ENCODE measurements at regions not wholly inside any gene's neighbourhood (a gene's known extent, or its start where the extent isn't known, plus 50 kb on each side); places are given as distances from the start of the nearest gene placed in this dataset.

- Mint-ChIP-seq H3K36me3 (ENCODE audit: low read depth, unreplicated experiment) (no peaks in the 10 kb centered on the region), H3K9me3 (ENCODE audit: unreplicated experiment) (no peaks in the 10 kb centered on the region), H3K4me1 (ENCODE audit: low read depth, unreplicated experiment) (peaks cover 7% of the 10 kb centered on the region), H3K27ac (ENCODE audit: unreplicated experiment) (no peak overlapping the region), H3K4me3 (ENCODE audit: unreplicated experiment) (no peak overlapping the region), H3K27me3 (ENCODE audit: low read depth, unreplicated experiment) (no peaks in the 10 kb centered on the region)
- no peak for DNase-seq (ENCODE audit: low read depth)
- Histone ChIP-seq H3K9me3 (ENCODE audit: insufficient read depth, low read depth, low read length) (no peaks in the 10 kb centered on the region), H3K4me3 (ENCODE audit: insufficient read depth, low read depth, low read length) (no peak overlapping the region), H3K27me3 (ENCODE audit: insufficient read depth, low read length) (no peaks in the 10 kb centered on the region), H2AFZ (ENCODE audit: low read depth, low read length) (no peak overlapping the region), H3K36me3 (ENCODE audit: insufficient read depth, low read length) (no peaks in the 10 kb centered on the region), H3K79me2 (ENCODE audit: insufficient read depth, low read length) (no peaks in the 10 kb centered on the region), H3K4me2 (ENCODE audit: low read length) (no peak overlapping the region), H4K20me1 (ENCODE audit: insufficient read depth, low read length) (no peaks in the 10 kb centered on the region), H3K4me1 (ENCODE audit: insufficient read depth, low read length) (no peaks in the 10 kb centered on the region), H3K9ac (ENCODE audit: low read length) (no peak overlapping the region), H3K27ac (ENCODE audit: low read depth, low read length) (no peak overlapping the region)
- FAIRE-seq: no peak
- TF ChIP-seq EZH2 (IDR thresholded peaks at IDR 0.05; ENCODE audit: insufficient read depth, low read length): no peak
- TF ChIP-seq, protein P1, sequence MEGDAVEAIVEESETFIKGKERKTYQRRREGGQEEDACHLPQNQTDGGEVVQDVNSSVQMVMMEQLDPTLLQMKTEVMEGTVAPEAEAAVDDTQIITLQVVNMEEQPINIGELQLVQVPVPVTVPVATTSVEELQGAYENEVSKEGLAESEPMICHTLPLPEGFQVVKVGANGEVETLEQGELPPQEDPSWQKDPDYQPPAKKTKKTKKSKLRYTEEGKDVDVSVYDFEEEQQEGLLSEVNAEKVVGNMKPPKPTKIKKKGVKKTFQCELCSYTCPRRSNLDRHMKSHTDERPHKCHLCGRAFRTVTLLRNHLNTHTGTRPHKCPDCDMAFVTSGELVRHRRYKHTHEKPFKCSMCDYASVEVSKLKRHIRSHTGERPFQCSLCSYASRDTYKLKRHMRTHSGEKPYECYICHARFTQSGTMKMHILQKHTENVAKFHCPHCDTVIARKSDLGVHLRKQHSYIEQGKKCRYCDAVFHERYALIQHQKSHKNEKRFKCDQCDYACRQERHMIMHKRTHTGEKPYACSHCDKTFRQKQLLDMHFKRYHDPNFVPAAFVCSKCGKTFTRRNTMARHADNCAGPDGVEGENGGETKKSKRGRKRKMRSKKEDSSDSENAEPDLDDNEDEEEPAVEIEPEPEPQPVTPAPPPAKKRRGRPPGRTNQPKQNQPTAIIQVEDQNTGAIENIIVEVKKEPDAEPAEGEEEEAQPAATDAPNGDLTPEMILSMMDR (IDR thresholded peaks at IDR 0.05; ENCODE audit: insufficient read depth, low read depth, low read length): no peak
Observed at GRCh38 chr21:20789729-20790500, 208.3 kb upstream of the NCAM2 start.

GRCh38 chr21:20800106-20800505 lies 198.1 kb upstream of the NCAM2 start:
- no peaks in the 10 kb centered on the region for H3K9me3 ChIP-seq (ENCODE audit: insufficient read depth, low read depth, low read length)
- H3K36me3 Mint-ChIP-seq (ENCODE audit: low read depth, unreplicated experiment): no peaks in the 10 kb centered on the region

More at GRCh38 chr21:20800106-20800505, 198.1 kb upstream of the NCAM2 start:
- H3K79me2 ChIP-seq (ENCODE audit: insufficient read depth, low read length): no peaks in the 10 kb centered on the region
- Mint-ChIP-seq H3K27ac (ENCODE audit: unreplicated experiment) (no peak overlapping the region), H3K27me3 (ENCODE audit: low read depth, unreplicated experiment) (no peaks in the 10 kb centered on the region), H3K4me3 (ENCODE audit: unreplicated experiment) (no peak overlapping the region), H3K9me3 (ENCODE audit: unreplicated experiment) (no peaks in the 10 kb centered on the region), H3K4me1 (ENCODE audit: low read depth, unreplicated experiment) (no peaks in the 10 kb centered on the region)
- FAIRE-seq (no peak), DNase-seq (ENCODE audit: low read depth) (no peak)
- no peak for TF ChIP-seq EZH2 (IDR thresholded peaks at IDR 0.05; ENCODE audit: insufficient read depth, low read length)
- TF ChIP-seq, protein P1 (IDR thresholded peaks at IDR 0.05; ENCODE audit: insufficient read depth, low read depth, low read length): no peak
- no peaks in the 10 kb centered on the region for H3K27me3 ChIP-seq (ENCODE audit: insufficient read depth, low read length)
- H3K36me3 ChIP-seq (ENCODE audit: insufficient read depth, low read length): no peaks in the 10 kb centered on the region
- H4K20me1 ChIP-seq (ENCODE audit: insufficient read depth, low read length): no peaks in the 10 kb centered on the region
- no peaks in the 10 kb centered on the region for H3K4me1 ChIP-seq (ENCODE audit: insufficient read depth, low read length)
- no peak overlapping the region for H2AFZ ChIP-seq (ENCODE audit: low read depth, low read length)
- H3K4me3 ChIP-seq (ENCODE audit: insufficient read depth, low read depth, low read length): no peak overlapping the region
- H3K4me2 ChIP-seq (ENCODE audit: low read length): no peak overlapping the region
- no peak overlapping the region for H3K9ac ChIP-seq (ENCODE audit: low read length)
- no peak overlapping the region for H3K27ac ChIP-seq (ENCODE audit: low read depth, low read length)

All from astrocyte (in vitro differentiated cells and primary cell).